GM12801 (cell line): ENCODE measurements at regions not wholly inside any gene's neighbourhood (a gene's known extent, or its start where the extent isn't known, plus 50 kb on each side); places are given as distances from the start of the nearest gene placed in this dataset.

ENCODE experiments used
- TF ChIP-seq, protein P1 (sequence below): IDR thresholded peaks from one replicate; pipeline ENCODE4 v1.5.1; 2011; ENCODE audit warnings: control low read depth; ENCODE audit not compliant: insufficient read length; ENCODE audit errors: extremely low read depth

DNA sequence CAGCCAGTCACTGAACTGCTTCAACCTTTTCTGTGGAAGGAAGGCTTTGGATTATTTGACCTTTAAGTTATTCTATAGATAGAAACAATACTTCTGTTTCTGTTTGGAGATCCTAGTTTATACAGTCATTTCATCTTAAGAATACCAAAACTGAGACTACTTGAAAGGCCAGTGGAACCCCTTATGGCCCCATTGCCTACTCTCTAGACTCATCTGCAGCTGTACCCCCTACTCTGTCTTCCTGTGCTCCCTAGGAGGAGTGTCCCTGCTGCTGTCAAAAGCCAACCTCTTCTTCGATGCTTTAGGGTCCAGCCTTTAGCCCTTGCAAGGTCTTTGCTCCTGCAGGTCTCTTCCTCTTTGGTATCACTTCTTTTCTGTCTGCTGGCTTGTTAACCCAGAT is 169.6 kb downstream of the EDEM1 start:
- TF ChIP-seq, protein P1, sequence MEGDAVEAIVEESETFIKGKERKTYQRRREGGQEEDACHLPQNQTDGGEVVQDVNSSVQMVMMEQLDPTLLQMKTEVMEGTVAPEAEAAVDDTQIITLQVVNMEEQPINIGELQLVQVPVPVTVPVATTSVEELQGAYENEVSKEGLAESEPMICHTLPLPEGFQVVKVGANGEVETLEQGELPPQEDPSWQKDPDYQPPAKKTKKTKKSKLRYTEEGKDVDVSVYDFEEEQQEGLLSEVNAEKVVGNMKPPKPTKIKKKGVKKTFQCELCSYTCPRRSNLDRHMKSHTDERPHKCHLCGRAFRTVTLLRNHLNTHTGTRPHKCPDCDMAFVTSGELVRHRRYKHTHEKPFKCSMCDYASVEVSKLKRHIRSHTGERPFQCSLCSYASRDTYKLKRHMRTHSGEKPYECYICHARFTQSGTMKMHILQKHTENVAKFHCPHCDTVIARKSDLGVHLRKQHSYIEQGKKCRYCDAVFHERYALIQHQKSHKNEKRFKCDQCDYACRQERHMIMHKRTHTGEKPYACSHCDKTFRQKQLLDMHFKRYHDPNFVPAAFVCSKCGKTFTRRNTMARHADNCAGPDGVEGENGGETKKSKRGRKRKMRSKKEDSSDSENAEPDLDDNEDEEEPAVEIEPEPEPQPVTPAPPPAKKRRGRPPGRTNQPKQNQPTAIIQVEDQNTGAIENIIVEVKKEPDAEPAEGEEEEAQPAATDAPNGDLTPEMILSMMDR, result no peak

DNA sequence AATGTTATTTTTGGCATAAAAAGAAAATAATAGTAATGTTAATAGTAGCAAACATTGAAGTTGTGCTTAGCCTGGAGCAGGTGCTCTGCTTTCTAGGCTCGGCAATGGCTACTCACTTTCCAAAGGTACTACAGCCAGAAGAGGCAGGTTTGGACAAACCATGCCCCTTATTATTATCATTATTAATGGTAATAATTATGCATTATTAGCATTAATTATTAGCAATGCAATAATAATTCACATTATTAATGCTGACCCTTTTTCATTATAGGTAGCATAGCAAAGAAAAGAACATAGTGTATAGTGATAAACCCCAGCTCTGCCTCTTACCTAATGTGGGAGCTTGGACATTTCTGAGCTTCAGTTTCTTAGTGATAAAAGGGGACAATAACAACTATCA is 171.4 kb downstream of the EDEM1 start:
- TF ChIP-seq, protein P1, result no peak

DNA sequence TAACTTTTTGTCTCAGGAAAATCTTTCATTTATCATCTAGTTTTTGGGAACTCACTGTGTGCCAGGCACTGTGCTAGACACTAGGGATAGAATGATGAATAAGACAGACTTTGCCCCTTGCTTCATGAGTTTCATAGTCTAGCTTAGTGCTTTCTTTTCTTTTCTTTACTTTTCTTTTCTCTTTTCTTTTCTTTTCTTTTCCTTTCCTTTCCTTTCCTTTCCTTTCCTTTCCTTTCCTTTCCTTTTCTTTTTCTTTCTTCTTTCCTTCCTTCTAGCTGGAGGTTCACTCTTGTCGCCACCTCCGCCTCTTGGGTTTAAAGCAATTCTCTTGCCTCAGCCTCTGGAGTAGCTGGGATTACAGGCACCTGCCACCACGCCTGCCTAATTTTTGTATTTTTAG is 172.9 kb downstream of the EDEM1 start:
- TF ChIP-seq, protein P1, result no peak

DNA sequence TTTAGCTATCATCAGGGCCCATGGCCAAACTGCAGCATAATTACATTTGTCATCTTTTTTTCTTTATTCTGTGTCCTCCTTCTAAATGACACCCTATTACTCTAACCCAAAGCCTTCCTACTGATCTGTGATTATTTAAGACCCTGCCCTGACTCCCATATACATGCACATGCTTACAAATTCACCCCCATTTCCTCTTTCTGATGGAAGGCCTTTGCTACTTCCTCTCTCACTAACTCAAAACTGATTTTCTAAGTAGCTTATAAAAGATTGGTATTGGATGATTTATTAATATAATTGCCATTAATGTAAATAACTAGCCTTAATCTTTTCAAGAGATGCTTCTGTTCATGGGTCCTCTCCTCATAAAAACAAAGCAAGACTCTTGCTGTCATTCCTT is 179.2 kb downstream of the EDEM1 start:
- TF ChIP-seq, protein P1, result no peak

DNA sequence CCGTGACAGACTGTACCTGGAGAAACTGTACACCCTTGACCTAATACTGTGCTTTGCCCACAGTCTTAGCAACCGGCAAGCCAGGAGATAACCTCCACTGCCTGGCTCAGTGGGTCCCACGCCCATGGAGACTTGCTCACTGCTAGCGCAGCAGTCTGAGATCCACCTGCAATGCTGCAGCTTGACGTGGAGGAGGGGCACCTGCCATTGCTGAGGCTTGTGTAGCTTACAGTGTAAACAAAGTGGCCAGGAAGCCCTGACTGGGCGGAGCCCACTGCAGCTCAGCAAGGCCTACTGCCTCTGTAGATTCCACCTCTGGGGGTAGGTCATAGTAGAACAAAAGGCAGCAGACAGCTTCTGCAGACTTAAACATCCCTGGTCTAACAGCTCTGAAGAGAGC is 189.3 kb downstream of the EDEM1 start:
- TF ChIP-seq, protein P1, result no peak

DNA sequence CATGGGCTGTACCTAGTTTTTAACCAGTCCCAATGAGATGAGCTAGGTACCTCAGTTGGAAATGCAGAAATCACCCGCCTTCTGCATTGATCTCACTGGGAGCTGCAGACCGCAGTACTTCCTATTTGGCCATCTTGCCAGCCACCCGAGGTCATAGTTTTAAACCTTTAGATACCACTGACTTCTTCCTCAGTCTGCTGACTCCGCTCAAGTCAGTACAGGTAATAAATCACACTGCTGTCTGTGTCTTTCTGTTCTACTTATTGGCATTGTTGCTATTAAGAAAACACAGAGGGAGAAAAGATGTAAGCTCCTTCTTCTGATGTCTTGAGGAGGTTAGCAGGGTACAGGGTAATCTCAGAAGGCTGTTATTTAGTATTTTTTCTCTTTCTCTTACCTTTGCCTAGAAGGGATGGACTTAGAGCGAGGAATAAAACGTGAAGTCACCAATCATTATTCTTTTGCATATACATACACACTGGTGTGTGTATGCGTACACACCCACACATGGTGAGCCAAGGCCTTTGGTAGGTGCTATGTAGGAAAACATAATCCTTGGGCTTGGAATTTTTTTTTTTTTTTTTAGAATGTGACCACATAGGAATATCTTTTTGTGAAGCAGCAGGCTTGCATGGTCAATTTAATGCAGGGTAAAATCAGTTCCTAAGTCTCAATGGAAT is 197.2 kb downstream of the EDEM1 start:
- TF ChIP-seq, protein P1, result no peak

DNA sequence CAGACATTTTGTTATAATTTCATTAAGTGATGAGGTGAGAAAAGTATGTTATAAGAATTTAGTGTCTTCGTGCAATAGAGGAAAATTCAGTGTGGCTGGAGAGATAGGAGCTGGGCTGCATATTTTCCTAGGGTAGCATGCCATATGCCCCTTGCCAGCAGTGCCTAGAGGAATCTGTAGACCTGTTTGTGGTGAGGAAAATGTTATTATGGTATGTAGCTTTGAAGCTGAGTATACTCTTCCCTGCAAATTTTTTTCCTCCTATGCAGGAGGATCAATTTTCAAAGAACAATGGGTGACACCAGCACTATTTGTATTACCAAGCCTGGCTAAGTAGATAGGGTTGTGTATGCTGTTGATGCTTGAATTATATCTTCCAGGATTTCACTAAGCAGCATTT is 200.6 kb downstream of the EDEM1 start:
- TF ChIP-seq, protein P1, result no peak
